A673 (cell line): ENCODE measurements at regions not wholly inside any gene's neighbourhood (a gene's known extent, or its start where the extent isn't known, plus 50 kb on each side); places are given as distances from the start of the nearest gene placed in this dataset.

ENCODE experiments used
- BruUV-seq: library from RNA; stranded (reverse); fragments of 400-500 nt; replicated peaks from 2 replicates; lab custom pipeline; 2021; lab: Mats Ljungman, UMichigan
- CTCF ChIA-PET: fragments of 300-600 bp; sonication (Branson Sonifier 250); formaldehyde crosslinking; loops from one replicate; lab custom pipeline; 2022; ENCODE audit warnings: antibody characterized with exemption; lab: Charles Lee
- POLR2A ChIA-PET: fragments of 300-600 bp; sonication (Branson Sonifier 250); formaldehyde crosslinking; loops from one replicate; lab custom pipeline; 2022; ENCODE audit warnings: antibody characterized with exemption; ENCODE audit not compliant: low non-redundant PET; lab: Charles Lee
- DNase-seq: peaks from one replicate; pipeline ENCODE4 v3.0.0-alpha.2; 2015; ENCODE audit warnings: low spot score
- H3K27ac ChIP-seq: fragments of 200-600 bp; sonication (generic); 2 replicates; pipeline ENCODE4 v1.5.1; 2016; ENCODE audit warnings: mixed run types, low read depth, mild to moderate bottlenecking, mixed read lengths, antibody characterized with exemption, low read length; ENCODE audit not compliant: poor library complexity, severe bottlenecking
- H3K27me3 ChIP-seq: fragments of 200-600 bp; sonication (generic); replicated peaks from 2 replicates; pipeline ENCODE4 v1.6.1; 2017; ENCODE audit warnings: mixed run types, low read depth, mild to moderate bottlenecking, mixed read lengths, antibody characterized with exemption, low read length; ENCODE audit not compliant: insufficient read depth, poor library complexity
- H3K36me3 ChIP-seq: fragments of 200-600 bp; sonication (generic); 2 replicates; pipeline ENCODE4 v1.6.1; 2016; ENCODE audit warnings: mixed run types, mild to moderate bottlenecking, mixed read lengths, antibody characterized with exemption, low read length; ENCODE audit not compliant: insufficient read depth, poor library complexity, severe bottlenecking
- H3K4me1 ChIP-seq: fragments of 200-600 bp; sonication (generic); 2 replicates; pipeline ENCODE4 v1.6.1; 2017; ENCODE audit warnings: mixed run types, mild to moderate bottlenecking, mixed read lengths, antibody characterized with exemption, low read length; ENCODE audit not compliant: insufficient read depth, poor library complexity, severe bottlenecking
- H3K4me3 ChIP-seq: fragments of 200-600 bp; sonication (generic); 2 replicates; pipeline ENCODE4 v1.5.1; 2016; ENCODE audit warnings: low read depth, mixed run types, mild to moderate bottlenecking, mixed read lengths, low read length; ENCODE audit not compliant: poor library complexity, severe bottlenecking
- H3K9me3 ChIP-seq: fragments of 200-600 bp; sonication (generic); 2 replicates; pipeline ENCODE4 v1.6.1; 2016; ENCODE audit warnings: mixed run types, low read depth, mild to moderate bottlenecking, mixed read lengths, antibody characterized with exemption, low read length; ENCODE audit not compliant: poor library complexity, severe bottlenecking
- EZH2 ChIP-seq: fragments of 200-600 bp; sonication (generic); IDR thresholded peaks from 2 replicates; pipeline ENCODE4 v1.6.1; 2017; ENCODE audit warnings: borderline replicate concordance, low read depth, mild to moderate bottlenecking, mixed read lengths, antibody characterized with exemption, low read length; ENCODE audit not compliant: poor library complexity, severe bottlenecking
- intact Hi-C: fragments of 100-400 bp; cut with micrococcal nuclease; formaldehyde crosslinking; loops from one replicate; pipeline ENCODE4 v1.10.0; 2022; ENCODE audit not compliant: unreplicated experiment
- TF ChIP-seq, protein P1 (sequence below): fragments of 300-800, 200-600 bp; sonication (generic); conservative IDR thresholded peaks from 2 replicates; pipeline ENCODE4 v1.5.1; 2017; ENCODE audit warnings: low read depth, mild to moderate bottlenecking, antibody characterized with exemption, low read length, moderate library complexity, mixed read lengths

DNA sequence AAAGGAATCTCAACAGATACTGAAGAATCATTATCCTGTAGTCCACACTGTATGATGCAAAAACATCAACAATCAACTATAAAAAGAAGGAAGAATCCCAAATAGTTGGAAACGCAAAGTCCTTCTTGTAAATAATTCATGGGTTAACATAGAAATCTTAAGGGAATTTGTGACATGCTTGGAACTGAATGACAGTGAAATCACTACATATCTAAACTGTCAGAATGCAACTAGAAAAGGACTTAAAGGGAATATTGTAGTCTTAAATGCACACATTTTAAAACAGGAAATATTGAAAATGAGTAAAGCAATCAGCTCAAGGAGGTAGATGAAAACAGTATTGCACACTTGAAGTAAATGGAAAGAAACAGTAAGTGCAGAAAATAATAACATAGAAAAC, 147.6 kb upstream of the MPPED2 start:
- intact Hi-C loops: no loop called here
- H3K27ac ChIP-seq: no peak overlapping the region
- CTCF ChIA-PET: no interaction called here
- H3K27me3 ChIP-seq: no peaks in the 10 kb centered on the region
- no peaks in the 10 kb centered on the region for H3K36me3 ChIP-seq
- TF ChIP-seq, protein P1, sequence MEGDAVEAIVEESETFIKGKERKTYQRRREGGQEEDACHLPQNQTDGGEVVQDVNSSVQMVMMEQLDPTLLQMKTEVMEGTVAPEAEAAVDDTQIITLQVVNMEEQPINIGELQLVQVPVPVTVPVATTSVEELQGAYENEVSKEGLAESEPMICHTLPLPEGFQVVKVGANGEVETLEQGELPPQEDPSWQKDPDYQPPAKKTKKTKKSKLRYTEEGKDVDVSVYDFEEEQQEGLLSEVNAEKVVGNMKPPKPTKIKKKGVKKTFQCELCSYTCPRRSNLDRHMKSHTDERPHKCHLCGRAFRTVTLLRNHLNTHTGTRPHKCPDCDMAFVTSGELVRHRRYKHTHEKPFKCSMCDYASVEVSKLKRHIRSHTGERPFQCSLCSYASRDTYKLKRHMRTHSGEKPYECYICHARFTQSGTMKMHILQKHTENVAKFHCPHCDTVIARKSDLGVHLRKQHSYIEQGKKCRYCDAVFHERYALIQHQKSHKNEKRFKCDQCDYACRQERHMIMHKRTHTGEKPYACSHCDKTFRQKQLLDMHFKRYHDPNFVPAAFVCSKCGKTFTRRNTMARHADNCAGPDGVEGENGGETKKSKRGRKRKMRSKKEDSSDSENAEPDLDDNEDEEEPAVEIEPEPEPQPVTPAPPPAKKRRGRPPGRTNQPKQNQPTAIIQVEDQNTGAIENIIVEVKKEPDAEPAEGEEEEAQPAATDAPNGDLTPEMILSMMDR: no peak
- no peak for TF ChIP-seq EZH2
- H3K9me3 ChIP-seq: no peaks in the 10 kb centered on the region
- H3K4me3 ChIP-seq: no peak overlapping the region
- no TSS peak for BruUV-seq
- POLR2A ChIA-PET: no interaction called here
- H3K4me1 ChIP-seq: no peaks in the 10 kb centered on the region
- no peak for DNase-seq

DNA sequence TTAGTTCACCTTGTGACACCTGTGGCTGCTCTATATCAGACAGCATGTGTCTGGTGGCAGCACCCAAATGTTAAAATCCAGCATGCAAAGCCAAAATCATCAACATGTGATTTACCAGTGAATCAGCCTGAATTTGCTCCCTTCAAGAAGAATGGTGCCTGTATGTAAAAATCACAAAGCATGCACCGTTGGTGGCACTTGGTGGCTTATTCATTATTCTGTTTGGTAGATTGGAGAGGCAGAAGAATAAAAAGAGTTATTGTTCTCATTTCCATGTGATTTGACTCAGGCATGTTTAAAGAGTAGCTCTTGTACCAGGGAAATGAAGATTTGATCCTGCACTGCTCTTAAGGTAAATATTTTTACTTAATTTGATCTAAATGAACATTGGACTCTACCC, 143.9 kb upstream of the MPPED2 start:
- no peak overlapping the region for H3K4me3 ChIP-seq

DNA sequence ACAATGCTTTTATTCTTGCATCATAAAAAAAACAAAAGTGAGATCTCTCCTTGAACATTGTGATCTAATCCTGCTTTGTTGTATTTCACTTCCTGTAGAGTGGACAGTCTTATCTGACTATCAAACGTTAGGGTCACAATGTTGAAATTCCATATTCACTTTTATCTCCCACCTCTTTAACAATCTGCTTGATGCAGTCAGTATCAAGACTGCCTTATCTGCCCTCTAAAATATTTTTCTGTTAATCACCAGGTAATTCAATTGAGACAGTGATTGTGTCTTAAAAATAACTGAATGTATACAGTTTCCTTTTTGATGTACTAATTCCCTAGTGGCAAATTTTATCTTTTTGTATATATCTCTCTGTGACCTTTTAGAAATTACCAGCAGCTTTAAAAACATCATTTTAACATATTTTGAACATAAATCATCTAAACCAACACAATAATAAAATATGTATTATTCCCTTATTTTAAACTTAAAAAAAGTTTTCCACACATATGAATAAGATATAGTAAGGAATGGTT, 143.1 kb upstream of the MPPED2 start:
- Histone ChIP-seq H3K27ac (no peak overlapping the region), H3K4me3 (no peak overlapping the region), H3K9me3 (no peaks in the 10 kb centered on the region), H3K4me1 (no peaks in the 10 kb centered on the region), H3K27me3 (no peaks in the 10 kb centered on the region), H3K36me3 (no peaks in the 10 kb centered on the region)
- intact Hi-C loops: no loop called here
- ChIA-PET CTCF (no interaction called here), POLR2A (no interaction called here)
- no TSS peak for BruUV-seq
- no peak for DNase-seq
- TF ChIP-seq, protein P1: no peak
- TF ChIP-seq EZH2: no peak

More for the DNA sequence above, 143.9 kb upstream of the MPPED2 start:
- no peaks in the 10 kb centered on the region for H3K9me3 ChIP-seq
- TF ChIP-seq, protein P1: no peak
- no peak for TF ChIP-seq EZH2
- no TSS peak for BruUV-seq
- no peaks in the 10 kb centered on the region for H3K27me3 ChIP-seq
- DNase-seq: no peak
- intact Hi-C loops: no loop called here
- no peaks in the 10 kb centered on the region for H3K36me3 ChIP-seq
- H3K4me1 ChIP-seq: no peaks in the 10 kb centered on the region
- H3K27ac ChIP-seq: no peak overlapping the region
- ChIA-PET POLR2A (no interaction called here), CTCF (no interaction called here)
